ENCODE measurements at regions not wholly inside any gene's neighbourhood (a gene's known extent, or its start where the extent isn't known, plus 50 kb on each side); places are given as distances from the start of the nearest gene placed in this dataset.

- no peak for DNase-seq
Observed at GRCh38 chr20:57890202-57890800, 180.5 kb upstream of the PMEPA1 start.

GRCh38 chr20:57888591-57888990, 178.8 kb upstream of the PMEPA1 start:
- no peak for DNase-seq

GRCh38 chr20:57884956-57885355, 175.1 kb upstream of the PMEPA1 start:
- DNase-seq = no peak

- no peak for DNase-seq
Observed at GRCh38 chr20:57883761-57884160, 173.9 kb upstream of the PMEPA1 start.

GRCh38 chr20:57883224-57883623, 173.4 kb upstream of the PMEPA1 start:
- no peak for DNase-seq

GRCh38 chr20:57882451-57883161, 172.8 kb upstream of the PMEPA1 start:
- DNase-seq = no peak

GRCh38 chr20:57881466-57882385, 171.9 kb upstream of the PMEPA1 start:
- DNase-seq = no peak

GRCh38 chr20:57880571-57880892, 170.7 kb upstream of the PMEPA1 start:
- no peak for DNase-seq

GRCh38 chr20:57879779-57880570, 170.2 kb upstream of the PMEPA1 start:
- no peak for DNase-seq

- no peak for DNase-seq
Observed at GRCh38 chr20:57879437-57879778, 169.6 kb upstream of the PMEPA1 start.

- DNase-seq = no peak
Observed at GRCh38 chr20:57878786-57879424, 169.1 kb upstream of the PMEPA1 start.

- DNase-seq = no peak
Observed at GRCh38 chr20:57877995-57878394, 168.2 kb upstream of the PMEPA1 start.

- DNase-seq = no peak
Observed at GRCh38 chr20:57877131-57877824, 167.5 kb upstream of the PMEPA1 start.

GRCh38 chr20:57876163-57876562, 166.3 kb upstream of the PMEPA1 start:
- no peak for DNase-seq

- no peak for DNase-seq
Observed at GRCh38 chr20:57874141-57874540, 164.3 kb upstream of the PMEPA1 start.

- no peak for DNase-seq
Observed at GRCh38 chr20:57872816-57873409, 163.1 kb upstream of the PMEPA1 start.

- no peak for DNase-seq
Observed at GRCh38 chr20:57871237-57871632, 161.4 kb upstream of the PMEPA1 start.

GRCh38 chr20:57870597-57871236, 160.9 kb upstream of the PMEPA1 start:
- DNase-seq = no peak

GRCh38 chr20:57869951-57870315, 160.1 kb upstream of the PMEPA1 start:
- no peak for DNase-seq

GRCh38 chr20:57869291-57869950, 159.6 kb upstream of the PMEPA1 start:
- DNase-seq = no peak

- no peak for DNase-seq
Observed at GRCh38 chr20:57868310-57868709, 158.5 kb upstream of the PMEPA1 start.

All from 8988T (cell line).